Mesodermal cell (in vitro differentiated cells): ENCODE measurements at regions not wholly inside any gene's neighbourhood (a gene's known extent, or its start where the extent isn't known, plus 50 kb on each side); places are given as distances from the start of the nearest gene placed in this dataset.

Experiments used
- H3K27ac ChIP-seq: 2 replicates; pipeline ENCODE4 v1.7.0; 2013; ENCODE audit warnings: mild to moderate bottlenecking, low read depth, low read length, moderate library complexity; ENCODE audit not compliant: severe bottlenecking
- H3K36me3 ChIP-seq: 2 replicates; pipeline ENCODE4 v1.7.1; 2013; ENCODE audit warnings: mild to moderate bottlenecking, low read length, moderate library complexity; ENCODE audit not compliant: control insufficient read depth, insufficient read depth
- H3K4me1 ChIP-seq: one replicate; pipeline ENCODE4 v1.7.1; 2013; ENCODE audit warnings: mild to moderate bottlenecking, low read length; ENCODE audit not compliant: insufficient read depth, control insufficient read depth, poor library complexity, severe bottlenecking
- H3K4me3 ChIP-seq: 2 replicates; pipeline ENCODE4 v1.7.0; 2013; ENCODE audit warnings: low read length, control low read depth, mild to moderate bottlenecking; ENCODE audit not compliant: insufficient read depth, poor library complexity, severe bottlenecking; ENCODE audit errors: extremely low read depth
- H3K9me3 ChIP-seq: 2 replicates; pipeline ENCODE4 v1.7.1; 2013; ENCODE audit warnings: mild to moderate bottlenecking, low read length, moderate library complexity; ENCODE audit not compliant: control insufficient read depth
- WGBS, 2 experiments: methylation state at CpG; one replicate each; pipeline ENCODE4 v1.1.5; 2013; ENCODE audit warnings: missing lambda C conversion rate in 2 of 2; ENCODE audit not compliant: insufficient coverage in 2 of 2; 5-methylcytosine and 5-hydroxymethylcytosine counted together

DNA sequence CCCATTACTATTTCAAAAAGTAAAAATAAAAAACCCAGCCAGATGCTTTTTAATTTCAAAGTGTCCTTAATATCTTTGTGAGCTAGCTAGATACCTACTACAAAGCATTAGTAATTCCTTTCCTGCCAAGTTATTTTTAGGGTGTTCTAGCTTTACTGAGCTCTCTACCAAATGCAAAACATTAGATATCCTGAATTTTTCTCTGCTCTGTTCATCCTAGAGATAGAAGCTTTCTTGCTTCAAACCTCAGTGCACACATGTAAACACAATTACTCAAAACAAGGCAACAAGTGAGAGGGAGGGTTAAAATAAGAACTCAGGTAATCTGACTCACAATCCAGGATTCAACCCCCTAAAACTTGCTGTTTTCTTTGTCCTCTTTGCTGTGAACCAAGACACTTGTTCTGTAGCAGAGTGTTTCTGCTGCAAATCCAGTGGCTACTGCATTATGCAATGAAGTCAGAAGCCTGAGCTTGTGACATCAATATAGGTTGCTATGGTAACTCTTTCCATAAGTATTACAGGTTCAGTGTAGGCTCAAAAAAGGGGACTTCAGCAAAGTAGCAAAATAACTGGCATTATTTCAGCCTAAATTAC, 72.6 kb upstream of the STXBP5 start:
- Histone ChIP-seq H3K36me3 (no peaks in the 10 kb centered on the region), H3K4me3 (no peak overlapping the region), H3K9me3 (no peaks in the 10 kb centered on the region), H3K27ac (no peak overlapping the region), H3K4me1 (no peaks in the 10 kb centered on the region)

DNA sequence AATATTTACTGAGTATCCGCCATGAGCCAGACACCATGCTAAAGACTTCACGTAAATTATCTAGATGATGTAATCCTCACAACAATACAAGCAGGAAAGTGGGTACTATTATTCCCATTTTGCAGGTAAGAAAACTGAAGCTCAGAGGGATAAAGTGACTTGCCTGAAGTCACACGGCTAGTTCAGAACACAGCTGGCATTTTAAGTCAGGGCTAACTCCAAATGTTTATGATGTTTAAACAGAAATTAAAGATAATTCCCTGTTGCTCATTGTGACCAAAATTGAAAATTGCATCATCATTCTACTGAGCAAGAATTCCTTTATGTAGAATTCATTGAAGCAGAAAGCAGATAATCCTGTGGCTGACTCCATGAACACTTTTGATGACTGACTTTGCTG, 71.3 kb upstream of the STXBP5 start:
- Histone ChIP-seq H3K27ac (no peak overlapping the region), H3K4me1 (no peaks in the 10 kb centered on the region), H3K9me3 (no peaks in the 10 kb centered on the region), H3K36me3 (no peaks in the 10 kb centered on the region), H3K4me3 (no peak overlapping the region)
- 60% methylated on average over 2 of the region's 3 CpGs; no CpG with 5 or more reads in 1 of the 2 experiments for WGBS, 2 experiments

DNA sequence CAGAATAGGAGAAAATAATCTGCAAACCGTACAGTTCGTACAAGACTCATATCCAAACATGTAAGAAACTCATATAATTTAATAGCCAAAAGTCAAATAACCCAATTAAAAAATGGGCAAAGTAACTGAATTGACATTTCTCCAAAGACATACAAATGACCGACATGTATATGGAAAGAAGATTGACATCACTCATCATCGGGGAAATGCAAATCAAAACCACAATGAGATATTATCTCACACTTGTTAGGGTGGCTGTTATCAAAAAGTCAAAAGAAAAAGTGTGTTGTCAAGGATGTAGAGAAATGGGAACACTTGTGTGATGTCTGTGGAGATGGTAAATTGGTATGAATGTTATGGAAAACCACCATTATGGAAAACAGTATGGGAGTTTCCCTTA, 70.5 kb upstream of the STXBP5 start:
- Histone ChIP-seq H3K4me1 (no peaks in the 10 kb centered on the region), H3K4me3 (no peak overlapping the region), H3K9me3 (no peaks in the 10 kb centered on the region), H3K27ac (no peak overlapping the region), H3K36me3 (no peaks in the 10 kb centered on the region)
- WGBS, 2 experiments = no CpG with 5 or more reads among the region's 4 CpGs

DNA sequence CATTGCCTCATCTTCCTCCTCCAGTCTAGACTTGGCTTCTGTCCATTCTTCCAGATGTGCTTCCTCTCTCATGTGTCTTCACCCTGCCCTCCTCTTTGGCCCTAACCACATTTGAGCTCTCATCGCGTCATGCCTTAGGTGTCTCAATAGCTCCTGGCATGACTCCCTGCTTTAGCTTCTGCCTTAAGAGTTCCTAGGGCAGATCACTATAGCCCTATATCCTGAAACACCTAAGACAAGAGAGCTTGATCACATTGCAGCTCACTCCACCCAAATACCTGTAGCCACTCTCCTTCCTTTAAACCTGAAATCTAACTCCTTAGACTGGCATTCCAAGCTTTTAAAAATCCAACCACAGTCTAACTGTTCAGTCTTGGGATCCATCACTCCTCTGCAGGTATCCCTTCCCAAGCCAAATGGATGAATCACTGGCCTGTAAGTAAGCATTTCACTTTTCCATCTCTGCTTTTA, 69.0 kb upstream of the STXBP5 start:
- no peak overlapping the region for H3K4me3 ChIP-seq
- H3K4me1 ChIP-seq = no peaks in the 10 kb centered on the region
- H3K36me3 ChIP-seq = no peaks in the 10 kb centered on the region
- 78 to 100% methylated on average over 2 of the region's 2 CpGs for WGBS, 2 experiments
- H3K27ac ChIP-seq = no peak overlapping the region
- no peaks in the 10 kb centered on the region for H3K9me3 ChIP-seq

DNA sequence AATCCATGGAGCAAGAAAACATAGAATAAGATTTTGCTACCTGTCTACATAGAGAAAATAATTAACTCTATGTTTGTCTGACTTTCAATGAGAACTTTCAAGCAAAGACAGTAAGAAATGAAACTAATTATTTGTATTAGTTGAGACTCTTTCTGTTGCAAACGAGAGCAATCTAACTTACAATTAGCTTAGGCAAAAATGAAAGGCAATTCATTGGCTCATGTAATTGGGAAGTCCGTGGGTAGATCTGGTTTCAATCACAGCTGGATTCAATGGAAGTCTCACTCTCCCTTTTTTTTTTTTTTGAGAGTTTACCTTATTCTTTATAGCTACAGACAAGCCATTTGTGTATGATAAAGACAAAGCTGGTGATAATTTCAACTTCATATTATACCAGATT, 68.2 kb upstream of the STXBP5 start:
- Histone ChIP-seq H3K27ac (no peak overlapping the region), H3K36me3 (no peaks in the 10 kb centered on the region), H3K9me3 (no peaks in the 10 kb centered on the region), H3K4me1 (no peaks in the 10 kb centered on the region), H3K4me3 (no peak overlapping the region)
- WGBS, 2 experiments = 67% methylated on average over 1 of the region's 2 CpGs; no CpG with 5 or more reads in 1 of the 2 experiments

DNA sequence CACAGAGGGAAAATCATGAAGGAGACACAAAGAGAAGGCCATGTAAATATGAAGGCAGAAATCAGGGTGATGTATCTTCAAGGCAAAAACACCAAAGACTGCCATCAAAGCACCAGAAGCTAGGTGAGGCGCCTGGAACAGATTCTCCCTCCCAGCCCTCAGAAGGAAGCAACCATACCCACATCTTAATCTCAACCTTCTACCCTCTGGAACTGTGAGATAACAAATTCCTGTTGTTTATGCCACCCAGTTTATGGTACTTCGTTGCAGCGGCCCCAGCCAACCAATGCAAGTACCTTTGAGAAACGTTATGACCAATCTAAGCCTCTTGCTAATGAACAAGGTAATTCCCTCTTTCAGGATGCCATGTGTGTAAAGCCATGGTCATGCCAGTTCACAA, 66.2 kb upstream of the STXBP5 start:
- Histone ChIP-seq H3K9me3 (no peaks in the 10 kb centered on the region), H3K4me1 (no peaks in the 10 kb centered on the region), H3K4me3 (no peak overlapping the region), H3K27ac (no peak overlapping the region), H3K36me3 (no peaks in the 10 kb centered on the region)
- 82 to 88% methylated on average over 3 to 4 of the region's 4 CpGs for WGBS, 2 experiments

DNA sequence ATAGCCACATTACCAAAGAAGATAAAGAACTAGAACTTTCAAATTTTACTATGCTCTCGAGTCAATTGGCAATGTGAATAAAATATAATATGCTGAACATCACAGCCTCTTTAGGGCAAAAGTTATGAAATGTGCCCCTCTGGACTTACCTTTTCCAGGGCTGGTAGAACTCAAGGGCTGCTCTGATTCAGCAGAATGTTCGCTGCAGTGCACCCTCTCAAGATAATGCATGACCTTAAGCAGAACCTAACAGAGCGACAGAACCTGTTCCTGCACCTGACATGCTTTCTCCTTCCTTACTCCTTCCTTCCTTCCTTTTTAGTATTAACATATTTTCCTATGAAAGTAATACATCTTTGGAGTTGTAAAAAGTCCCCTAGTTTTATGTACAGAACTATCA, 65.4 kb upstream of the STXBP5 start:
- Histone ChIP-seq H3K27ac (no peak overlapping the region), H3K4me1 (no peaks in the 10 kb centered on the region), H3K36me3 (no peaks in the 10 kb centered on the region), H3K9me3 (no peaks in the 10 kb centered on the region), H3K4me3 (no peak overlapping the region)
- 100% methylated on average over 1 to 2 of the region's 3 CpGs for WGBS, 2 experiments

DNA sequence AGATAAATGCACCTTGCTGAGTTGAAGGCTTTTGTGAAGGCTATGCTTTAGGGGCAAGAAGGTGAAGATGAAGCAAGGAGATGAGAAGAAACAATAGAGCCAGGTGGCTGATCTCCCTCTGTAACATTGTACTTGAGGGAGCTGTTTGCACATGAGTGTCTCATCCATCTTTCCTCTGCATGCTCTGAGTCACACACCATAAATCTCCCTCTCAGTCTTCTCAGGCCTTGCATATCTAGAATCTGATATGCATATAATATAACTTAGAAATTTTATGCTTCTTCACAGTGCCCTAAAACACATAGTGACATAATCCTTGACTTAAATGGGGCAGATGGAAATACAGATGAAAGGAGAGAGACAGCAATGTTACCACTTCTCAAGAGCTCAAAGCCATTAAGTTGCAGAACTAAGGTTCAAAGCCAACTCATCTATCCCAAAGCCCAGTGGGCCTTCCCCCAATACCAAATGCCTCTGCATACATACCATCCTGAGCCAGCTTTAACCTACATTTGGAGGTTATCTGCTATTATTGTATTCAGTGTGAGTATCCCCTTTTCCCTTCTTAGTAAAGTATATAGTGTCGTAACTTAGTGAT, 62.4 kb upstream of the STXBP5 start:
- Histone ChIP-seq H3K4me1 (no peaks in the 10 kb centered on the region), H3K9me3 (no peaks in the 10 kb centered on the region), H3K4me3 (no peak overlapping the region), H3K27ac (no peak overlapping the region), H3K36me3 (no peaks in the 10 kb centered on the region)
- no CpG with 5 or more reads among the region's 1 CpG for WGBS, 2 experiments

DNA sequence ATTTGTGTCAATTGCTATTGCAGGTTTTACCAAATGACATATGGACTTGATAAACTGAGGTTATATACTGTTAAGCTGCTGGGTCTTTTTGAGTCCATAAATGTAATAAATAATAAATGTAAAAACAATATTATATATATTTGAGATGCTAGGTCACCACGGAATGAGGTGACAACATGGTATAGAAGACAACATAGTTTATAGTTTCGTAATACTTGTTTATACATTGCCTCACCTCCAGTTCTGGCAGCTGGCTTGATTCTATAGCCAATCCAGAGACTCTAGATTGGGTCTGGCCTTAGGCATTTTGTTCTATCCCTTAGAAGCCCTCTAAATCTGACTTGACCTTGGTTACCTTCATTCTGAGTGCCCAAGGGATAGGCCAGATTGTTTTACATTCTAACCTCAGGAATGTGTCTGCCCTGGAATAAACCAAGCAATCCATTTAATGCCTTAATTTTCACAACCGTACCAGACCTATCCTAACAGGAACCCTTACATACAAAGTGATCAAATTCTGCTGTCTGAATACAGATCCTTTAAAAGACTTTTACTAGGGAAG, 61.5 kb upstream of the STXBP5 start:
- 100% methylated on average over 1 of the region's 3 CpGs for WGBS, 2 experiments
- H3K27ac ChIP-seq = no peak overlapping the region
- H3K4me3 ChIP-seq = no peak overlapping the region
- no peaks in the 10 kb centered on the region for H3K4me1 ChIP-seq
- H3K36me3 ChIP-seq = no peaks in the 10 kb centered on the region
- no peaks in the 10 kb centered on the region for H3K9me3 ChIP-seq

DNA sequence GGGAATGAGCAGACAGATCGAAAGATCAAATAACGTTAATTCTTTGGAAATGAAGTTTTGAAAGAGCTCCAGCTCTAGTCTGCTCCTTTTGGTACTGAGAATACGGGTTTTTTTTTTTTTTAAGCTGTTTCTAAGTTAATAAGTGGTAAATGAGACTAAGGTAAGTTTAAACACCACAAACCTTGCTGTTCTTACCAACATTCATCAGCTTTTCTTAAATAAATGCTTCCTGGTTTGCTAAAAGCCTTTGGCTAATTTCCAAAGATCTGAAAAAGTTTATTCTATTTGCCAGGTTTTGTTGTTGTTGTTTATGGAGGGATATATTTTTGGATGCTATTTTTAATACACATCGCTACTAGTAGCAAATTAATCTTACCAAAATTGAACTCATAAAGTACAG, 55.1 kb upstream of the STXBP5 start:
- H3K36me3 ChIP-seq = no peaks in the 10 kb centered on the region
- H3K27ac ChIP-seq = no peak overlapping the region
- no peak overlapping the region for H3K4me3 ChIP-seq
- no peaks in the 10 kb centered on the region for H3K4me1 ChIP-seq
- WGBS, 2 experiments = 93 to 96% methylated on average over 2 to 3 of the region's 4 CpGs
- H3K9me3 ChIP-seq = no peaks in the 10 kb centered on the region

DNA sequence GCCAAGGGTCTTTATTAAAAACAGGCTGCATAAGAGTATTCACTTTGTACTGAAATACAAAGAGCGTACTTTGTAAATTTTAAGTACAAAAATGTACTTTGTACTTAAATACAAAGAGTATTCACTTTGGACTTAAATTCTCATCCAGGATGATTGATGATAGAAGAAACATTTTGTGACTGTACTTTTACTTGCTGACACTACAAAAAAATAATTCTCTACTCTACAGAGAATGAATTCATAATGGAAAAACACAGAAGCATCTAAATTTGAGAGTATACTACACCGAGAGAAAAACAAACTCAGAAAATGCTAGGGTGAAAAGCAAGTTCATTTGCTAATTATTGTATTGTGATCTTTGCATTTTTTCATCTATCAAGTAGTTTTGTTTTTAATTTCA, 54.4 kb upstream of the STXBP5 start:
- H3K36me3 ChIP-seq = no peaks in the 10 kb centered on the region
- H3K27ac ChIP-seq = no peak overlapping the region
- H3K9me3 ChIP-seq = no peaks in the 10 kb centered on the region
- no peak overlapping the region for H3K4me3 ChIP-seq
- H3K4me1 ChIP-seq = no peaks in the 10 kb centered on the region
- no CpG with 5 or more reads among the region's 2 CpGs for WGBS, 2 experiments
